ENCODE measurements at regions not wholly inside any gene's neighbourhood (a gene's known extent, or its start where the extent isn't known, plus 50 kb on each side); places are given as distances from the start of the nearest gene placed in this dataset.

DNA sequence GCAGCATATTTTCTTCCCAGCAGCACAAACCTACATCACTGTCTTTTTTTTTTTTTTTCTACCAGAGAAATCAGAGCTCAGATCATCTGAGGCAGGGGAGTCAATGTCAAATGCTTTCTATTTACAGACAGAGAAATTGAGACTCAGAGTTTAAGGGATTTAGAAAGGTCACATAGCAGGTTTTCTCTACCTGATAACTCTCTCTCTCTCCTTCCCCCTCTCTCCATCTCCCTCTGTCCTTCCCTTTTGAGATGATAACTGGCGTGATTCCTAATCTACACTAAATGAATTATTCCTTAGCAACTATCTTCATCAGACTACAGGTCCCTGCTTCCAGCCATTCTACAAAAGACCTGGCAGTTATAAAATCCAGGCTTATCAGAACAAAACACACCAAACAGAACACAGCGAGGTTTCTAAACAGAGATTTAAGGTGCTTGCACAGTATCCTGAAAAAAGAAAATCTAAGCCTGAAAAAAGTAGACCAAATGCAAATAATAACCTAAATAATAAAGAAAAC is 161.6 kb upstream of the PKDCC start:
- Histone ChIP-seq H4K20me1 (ENCODE audit: insufficient read depth, low read length) (no peaks in the 10 kb centered on the region), H3K27me3 (ENCODE audit: control insufficient read depth in 2 of 2, insufficient read depth in 2 of 2, low read length in 2 of 2) (no peaks in the 10 kb centered on the region), H2AFZ (ENCODE audit: insufficient read depth, low read depth, low read length, poor library complexity, severe bottlenecking) (no peak overlapping the region), H3K79me2 (ENCODE audit: insufficient read depth, low read length) (no peaks in the 10 kb centered on the region), H3K36me3 (replicated peaks in 1 of 2; ENCODE audit: control insufficient read depth in 1 of 2, insufficient read depth in 2 of 2, low read length in 2 of 2) (no peaks in the 10 kb centered on the region), H3K4me2 (replicated peaks; ENCODE audit: extremely low read depth, low read length, poor library complexity, severe bottlenecking) (no peak overlapping the region), H3K9me3 (replicated peaks in 1 of 2; ENCODE audit: control insufficient read depth in 1 of 2, insufficient read depth in 1 of 2, low read length in 2 of 2) (no peaks in the 10 kb centered on the region), H3K9ac (ENCODE audit: insufficient read depth, low read length, poor library complexity, severe bottlenecking) (no peak overlapping the region), H3K27ac (ENCODE audit: low read depth in 1 of 2, low read length in 2 of 2) (no peak overlapping the region), H3K4me1 (ENCODE audit: control insufficient read depth in 1 of 2, insufficient read depth in 2 of 2, low read length in 2 of 2) (no peaks in the 10 kb centered on the region), H3K4me3 (replicated peaks in 1 of 3; ENCODE audit: low read depth in 2 of 3, low read length in 3 of 3) (no peak overlapping the region)
- Mint-ChIP-seq H3K9me3 (peaks cover 0 to 2% (median 0%) of the 10 kb centered on the region in 7 donors), H3K27ac (no peak overlapping the region), H3K36me3 (no peaks in the 10 kb centered on the region), H3K27me3 (ENCODE audit: low read depth in 3 of 3) (peaks cover 3 to 7% (median 4%) of the 10 kb centered on the region in 3 donors), H3K4me3 (no peak overlapping the region), H3K4me1 (no peaks in the 10 kb centered on the region)
- TF ChIP-seq, protein P1, sequence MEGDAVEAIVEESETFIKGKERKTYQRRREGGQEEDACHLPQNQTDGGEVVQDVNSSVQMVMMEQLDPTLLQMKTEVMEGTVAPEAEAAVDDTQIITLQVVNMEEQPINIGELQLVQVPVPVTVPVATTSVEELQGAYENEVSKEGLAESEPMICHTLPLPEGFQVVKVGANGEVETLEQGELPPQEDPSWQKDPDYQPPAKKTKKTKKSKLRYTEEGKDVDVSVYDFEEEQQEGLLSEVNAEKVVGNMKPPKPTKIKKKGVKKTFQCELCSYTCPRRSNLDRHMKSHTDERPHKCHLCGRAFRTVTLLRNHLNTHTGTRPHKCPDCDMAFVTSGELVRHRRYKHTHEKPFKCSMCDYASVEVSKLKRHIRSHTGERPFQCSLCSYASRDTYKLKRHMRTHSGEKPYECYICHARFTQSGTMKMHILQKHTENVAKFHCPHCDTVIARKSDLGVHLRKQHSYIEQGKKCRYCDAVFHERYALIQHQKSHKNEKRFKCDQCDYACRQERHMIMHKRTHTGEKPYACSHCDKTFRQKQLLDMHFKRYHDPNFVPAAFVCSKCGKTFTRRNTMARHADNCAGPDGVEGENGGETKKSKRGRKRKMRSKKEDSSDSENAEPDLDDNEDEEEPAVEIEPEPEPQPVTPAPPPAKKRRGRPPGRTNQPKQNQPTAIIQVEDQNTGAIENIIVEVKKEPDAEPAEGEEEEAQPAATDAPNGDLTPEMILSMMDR (IDR thresholded peaks at IDR 0.05): no peak
- no peak for DNase-seq
- 83% methylated on average over 1 of the region's 2 CpGs for WGBS (ENCODE audit: insufficient coverage)
- intact Hi-C loops (cut with micrococcal nuclease): no loop called here

DNA sequence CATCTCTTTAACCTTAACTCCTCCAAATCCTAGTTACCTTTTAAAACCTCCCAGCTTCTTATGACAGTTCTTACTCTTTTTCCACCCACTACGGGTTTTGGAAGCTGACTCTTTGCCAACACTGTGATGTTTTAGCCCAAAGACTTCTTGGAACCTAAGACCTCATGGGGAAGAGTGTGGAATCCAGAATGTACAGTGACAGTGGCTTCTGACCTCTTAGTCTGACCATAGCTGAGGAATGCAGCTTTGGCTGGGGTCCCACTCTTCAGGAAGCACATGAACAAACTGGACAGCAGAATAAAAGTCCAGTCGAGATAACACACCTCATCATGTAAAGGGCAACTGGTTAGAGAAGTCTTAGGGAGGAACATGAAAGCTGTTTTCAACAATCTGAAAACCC is 161.1 kb upstream of the PKDCC start:
- Histone ChIP-seq H3K4me3 (replicated peaks in 1 of 3; ENCODE audit: low read depth in 2 of 3, low read length in 3 of 3) (no peak overlapping the region), H3K4me2 (replicated peaks; ENCODE audit: extremely low read depth, low read length, poor library complexity, severe bottlenecking) (no peak overlapping the region), H4K20me1 (ENCODE audit: insufficient read depth, low read length) (no peaks in the 10 kb centered on the region), H3K36me3 (replicated peaks in 1 of 2; ENCODE audit: control insufficient read depth in 1 of 2, insufficient read depth in 2 of 2, low read length in 2 of 2) (no peaks in the 10 kb centered on the region), H3K4me1 (ENCODE audit: control insufficient read depth in 1 of 2, insufficient read depth in 2 of 2, low read length in 2 of 2) (no peaks in the 10 kb centered on the region), H3K9ac (ENCODE audit: insufficient read depth, low read length, poor library complexity, severe bottlenecking) (no peak overlapping the region), H3K79me2 (ENCODE audit: insufficient read depth, low read length) (no peaks in the 10 kb centered on the region), H3K27ac (ENCODE audit: low read depth in 1 of 2, low read length in 2 of 2) (no peak overlapping the region), H2AFZ (ENCODE audit: insufficient read depth, low read depth, low read length, poor library complexity, severe bottlenecking) (no peak overlapping the region), H3K9me3 (replicated peaks in 1 of 2; ENCODE audit: control insufficient read depth in 1 of 2, insufficient read depth in 1 of 2, low read length in 2 of 2) (no peaks in the 10 kb centered on the region), H3K27me3 (ENCODE audit: control insufficient read depth in 2 of 2, insufficient read depth in 2 of 2, low read length in 2 of 2) (no peaks in the 10 kb centered on the region)
- Mint-ChIP-seq H3K27ac (peak overlapping the region in 1 of 7 donors; percentile 8), H3K27me3 (ENCODE audit: low read depth in 3 of 3) (peaks cover 5 to 7% (median 6%) of the 10 kb centered on the region in 3 donors), H3K4me3 (no peak overlapping the region), H3K36me3 (no peaks in the 10 kb centered on the region), H3K4me1 (no peaks in the 10 kb centered on the region), H3K9me3 (peaks cover 0 to 2% (median 0%) of the 10 kb centered on the region in 7 donors)
- TF ChIP-seq, protein P1 (IDR thresholded peaks at IDR 0.05): no peak
- intact Hi-C loops (cut with micrococcal nuclease): no loop called here
- no CpG with 5 or more reads among the region's 2 CpGs for WGBS (ENCODE audit: insufficient coverage)
- no peak for DNase-seq
